HG03175 (cell line): ENCODE measurements at regions not wholly inside any gene's neighbourhood (a gene's known extent, or its start where the extent isn't known, plus 50 kb on each side); places are given as distances from the start of the nearest gene placed in this dataset.

ENCODE experiments used
- ATAC-seq: cut with Tn5 transposase; IDR thresholded peaks from one replicate; pipeline ENCODE4 v1.9.1; 2021; ENCODE audit warnings: mild to moderate bottlenecking, moderate library complexity; ENCODE audit not compliant: unreplicated experiment

GRCh38 chr20:11076434-11077105 lies 402.8 kb upstream of the JAG1 start:
- ATAC-seq = no peak

- ATAC-seq = no peak
Measured at GRCh38 chr20:11077226-11077625, 403.4 kb upstream of the JAG1 start.

- no peak for ATAC-seq
Measured at GRCh38 chr20:11080010-11080409, 406.2 kb upstream of the JAG1 start.

- no peak for ATAC-seq
Measured at GRCh38 chr20:11080781-11081377, 407.1 kb upstream of the JAG1 start.

DNA sequence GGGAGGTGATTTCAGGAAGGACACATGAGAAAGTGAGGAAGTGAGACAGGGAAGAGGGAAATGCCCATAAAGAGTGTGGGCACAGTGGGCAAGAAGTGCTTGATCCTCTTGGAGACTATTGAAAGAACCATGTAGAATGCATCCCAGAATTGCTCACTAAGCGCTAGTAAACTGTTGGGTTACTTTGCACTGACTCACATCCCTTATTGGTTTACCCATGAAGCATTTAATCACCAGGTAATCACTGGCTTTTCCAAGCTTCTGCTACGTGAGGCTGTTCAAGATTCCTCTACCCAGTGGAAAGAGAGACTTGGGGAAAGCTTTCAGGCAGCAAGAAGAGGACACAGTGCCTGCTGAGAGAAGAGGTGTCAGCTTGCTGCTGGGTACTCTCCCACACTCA lies 410.0 kb upstream of the JAG1 start:
- no peak for ATAC-seq

DNA sequence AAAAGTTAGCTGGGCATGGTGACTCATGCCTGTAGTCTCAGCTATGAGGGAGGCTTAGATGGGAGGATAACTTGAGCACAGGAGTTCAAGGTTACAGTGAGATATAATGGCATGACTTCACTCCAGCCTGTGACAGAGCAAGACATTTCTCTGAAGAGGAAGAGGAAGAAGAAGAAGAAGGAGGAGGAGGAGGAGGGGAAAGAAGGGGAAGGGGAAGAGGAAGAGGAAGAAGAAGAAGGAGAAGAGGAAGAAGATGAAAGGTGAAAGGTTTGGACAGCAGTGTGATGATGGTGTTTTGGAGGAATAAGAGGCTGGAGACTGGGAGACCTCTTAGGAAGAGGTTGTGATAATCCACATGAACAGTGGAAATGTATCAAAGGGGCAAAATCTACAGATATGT lies 410.7 kb upstream of the JAG1 start:
- no peak for ATAC-seq

DNA sequence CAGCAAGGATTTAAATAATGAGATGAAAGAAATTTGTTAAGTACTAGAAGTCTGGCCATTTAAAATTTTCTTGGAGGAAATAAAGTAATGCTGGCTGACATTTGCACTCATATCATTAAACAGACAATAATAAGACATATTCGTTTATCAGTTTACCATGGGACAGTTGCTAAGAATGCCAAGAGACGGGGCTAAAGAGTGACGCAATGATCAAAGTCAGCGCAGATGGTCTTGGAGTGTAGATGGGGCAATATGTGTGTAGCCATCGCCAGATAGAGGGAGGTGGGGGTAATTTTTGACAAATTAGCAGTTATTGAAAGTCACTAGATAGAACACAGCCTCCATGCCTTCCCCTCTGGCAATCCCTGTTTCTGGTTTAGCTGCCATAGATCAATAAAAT lies 413.2 kb upstream of the JAG1 start:
- ATAC-seq = no peak

DNA sequence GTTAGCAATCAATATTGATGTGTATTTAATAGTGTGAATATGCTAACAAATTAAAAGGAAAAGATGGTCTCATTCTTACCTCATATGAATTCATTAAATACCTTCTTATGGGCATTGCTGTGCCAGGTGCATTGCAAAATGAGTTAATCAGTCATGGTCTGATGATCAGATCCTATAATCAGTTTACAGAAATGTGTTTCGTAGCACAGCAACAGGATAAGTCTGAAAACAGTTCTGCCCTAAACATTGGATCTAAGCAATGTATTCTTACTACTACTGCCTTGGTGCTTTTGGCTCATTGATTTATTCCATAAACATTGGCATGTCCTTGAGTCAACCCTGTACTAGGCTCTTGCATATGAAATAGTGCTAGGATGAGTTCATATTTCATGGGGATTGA lies 417.0 kb upstream of the JAG1 start:
- ATAC-seq = no peak

- ATAC-seq = no peak
Measured at GRCh38 chr20:11091511-11091910, 417.7 kb upstream of the JAG1 start.

DNA sequence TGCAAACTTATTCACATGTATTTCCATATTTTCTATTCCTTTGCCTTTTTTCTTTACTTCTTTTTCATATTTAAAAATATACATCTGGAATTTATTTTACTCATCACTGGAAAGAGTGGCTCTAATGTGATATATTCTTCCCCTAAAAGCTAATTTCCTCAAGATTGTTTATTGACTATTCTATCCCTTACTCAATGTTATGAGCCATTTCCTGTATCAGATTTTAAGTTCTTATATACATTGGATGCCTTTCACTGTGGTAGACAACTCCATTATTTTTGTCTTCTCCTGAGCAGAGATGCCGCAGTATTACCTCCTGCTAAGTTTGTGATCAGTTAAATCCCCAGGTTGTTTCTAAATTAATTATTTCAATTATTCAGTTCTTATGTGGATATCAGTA lies 418.4 kb upstream of the JAG1 start:
- no peak for ATAC-seq

GRCh38 chr20:11094196-11094595 lies 420.4 kb upstream of the JAG1 start:
- ATAC-seq = no peak

- no peak for ATAC-seq
Measured at GRCh38 chr20:11094711-11095110, 420.9 kb upstream of the JAG1 start.

GRCh38 chr20:11098888-11099287 lies 425.1 kb upstream of the JAG1 start:
- no peak for ATAC-seq

DNA sequence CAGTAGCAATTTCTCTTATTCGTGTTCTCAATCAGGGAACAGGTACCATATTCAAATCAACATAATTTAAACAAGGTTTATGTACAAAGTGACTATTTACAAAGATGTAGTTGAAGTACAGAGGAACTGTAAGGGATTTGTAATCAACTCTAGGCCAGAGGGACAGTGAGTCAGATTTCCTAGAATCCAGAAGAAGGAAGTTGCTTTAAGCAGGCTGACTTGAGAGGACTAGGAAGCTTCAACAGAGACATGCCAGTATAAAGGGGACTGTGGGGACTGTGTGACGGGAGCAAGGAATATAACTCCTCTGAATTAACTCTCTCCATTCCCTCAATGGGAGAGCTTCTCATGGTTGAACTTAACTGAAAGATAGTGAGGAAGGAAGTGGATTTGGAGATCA lies 427.4 kb upstream of the JAG1 start:
- ATAC-seq = no peak

- ATAC-seq = no peak
Measured at GRCh38 chr20:11101696-11102095, 427.9 kb upstream of the JAG1 start.

DNA sequence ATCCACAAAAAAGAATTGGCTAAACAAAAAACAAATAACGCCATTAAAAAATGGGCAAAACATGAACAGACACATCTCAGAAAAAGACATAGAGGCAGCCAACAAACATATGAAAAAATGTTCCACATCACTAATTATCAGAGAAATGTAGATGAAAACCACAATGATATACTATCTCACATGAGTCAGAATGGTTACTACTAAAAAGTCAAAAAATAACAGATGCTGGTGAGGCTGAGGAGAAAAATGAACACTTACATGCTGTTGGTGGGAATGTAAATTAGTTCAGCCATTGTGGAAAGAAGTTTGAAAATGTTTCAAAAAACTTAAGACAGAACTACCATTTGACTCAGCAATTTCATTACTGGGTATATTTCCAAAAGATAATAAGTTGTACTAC lies 430.1 kb upstream of the JAG1 start:
- ATAC-seq = no peak

DNA sequence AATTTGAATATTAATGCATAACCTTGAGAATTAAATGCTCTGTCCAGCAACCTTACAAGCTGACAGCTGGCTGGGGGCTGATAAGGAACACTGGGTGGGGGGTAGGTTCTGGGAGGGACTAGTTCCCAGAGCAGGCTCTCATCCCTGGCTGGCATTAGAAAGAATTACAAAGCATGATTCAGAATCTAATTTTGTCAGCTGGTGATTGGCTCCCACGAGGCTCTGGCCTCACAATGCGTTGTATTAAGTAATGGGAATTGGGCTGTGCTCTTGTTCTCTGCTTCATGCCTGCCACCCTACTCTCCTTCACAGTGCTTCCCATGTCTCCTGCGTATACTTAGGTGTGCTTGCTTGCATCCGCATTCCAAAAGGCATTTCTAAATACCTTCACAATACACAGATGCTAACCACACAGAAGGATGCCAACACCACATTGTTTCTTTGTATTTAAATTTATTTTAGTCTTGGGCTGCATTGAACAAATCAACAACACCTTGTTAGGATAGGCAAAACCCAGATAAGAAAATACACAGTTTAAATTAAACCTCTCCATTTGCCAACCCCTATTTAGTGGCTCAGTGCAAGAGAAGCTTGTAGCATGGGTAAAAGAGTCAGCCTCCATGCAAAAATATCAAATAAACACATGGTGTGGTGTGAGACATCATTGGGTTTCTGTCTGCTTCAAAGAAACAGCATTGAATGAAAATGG lies 434.5 kb upstream of the JAG1 start:
- ATAC-seq = no peak

GRCh38 chr20:11110535-11110934 lies 436.7 kb upstream of the JAG1 start:
- ATAC-seq = no peak

GRCh38 chr20:11111191-11111590 lies 437.4 kb upstream of the JAG1 start:
- ATAC-seq = no peak

GRCh38 chr20:11112832-11113231 lies 439.0 kb upstream of the JAG1 start:
- ATAC-seq = no peak

DNA sequence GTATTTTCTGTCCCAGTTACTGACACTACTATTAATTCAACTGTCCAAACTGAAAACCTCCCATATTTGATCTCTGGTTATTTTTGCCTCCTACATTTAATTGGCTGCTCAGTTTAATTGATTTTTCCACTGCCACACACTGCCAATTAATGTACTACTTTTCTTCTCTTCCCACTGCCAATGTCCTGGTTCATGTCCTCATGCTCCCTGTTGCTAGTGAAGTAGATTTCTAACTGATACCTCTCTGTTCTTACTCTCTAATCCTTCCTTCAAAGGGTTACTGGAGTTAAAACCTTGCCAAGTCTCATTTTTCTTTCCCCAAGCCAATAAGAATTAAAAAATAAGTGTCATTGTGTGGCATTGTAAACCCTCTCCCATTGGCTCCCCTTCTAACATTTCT lies 440.6 kb upstream of the JAG1 start:
- ATAC-seq = no peak

DNA sequence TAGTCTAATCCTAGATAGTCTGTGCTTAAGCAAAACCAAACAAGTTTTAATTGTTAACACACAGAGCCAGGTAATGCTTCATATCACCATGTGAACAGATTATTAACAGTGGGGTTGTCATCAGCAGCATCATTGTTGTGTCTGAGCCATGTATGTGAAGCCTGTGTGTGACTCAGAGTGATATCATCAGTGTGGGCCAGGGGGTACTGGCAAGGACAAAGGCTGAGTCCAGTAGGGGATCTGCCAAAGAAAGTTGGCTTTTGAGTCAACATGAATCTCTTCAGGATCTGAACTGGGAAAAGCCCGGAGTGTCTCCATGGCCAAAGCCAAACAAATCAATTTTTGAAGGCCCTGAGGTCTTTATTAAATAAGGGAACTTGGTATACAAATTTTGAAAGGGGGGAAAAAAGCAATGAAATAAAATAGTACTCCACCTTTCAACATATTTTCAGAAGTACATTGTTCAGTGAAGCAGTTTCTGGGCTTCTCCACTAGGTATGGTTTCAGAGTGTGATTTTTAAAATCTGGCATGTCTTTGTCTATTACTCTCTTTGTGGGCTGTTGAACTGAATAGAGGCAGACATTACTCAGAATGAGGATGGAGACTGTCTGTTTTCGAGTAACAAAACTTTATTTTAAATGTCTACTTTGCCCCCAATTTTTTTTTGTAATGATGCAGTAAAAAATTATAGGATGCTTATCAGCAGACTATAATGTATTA lies 444.2 kb upstream of the JAG1 start:
- ATAC-seq = no peak
